ENCODE measurements at regions not wholly inside any gene's neighbourhood (a gene's known extent, or its start where the extent isn't known, plus 50 kb on each side); places are given as distances from the start of the nearest gene placed in this dataset.

GRCh38 chr11:88420165-88420791 is 82.7 kb upstream of the CTSC start:
- CTCF ChIA-PET, result no interaction called here
- Mint-ChIP-seq H3K9me3 (no peaks in the 10 kb centered on the region), H3K27ac (no peak overlapping the region), H3K27me3 (ENCODE audit: low read depth) (no peaks in the 10 kb centered on the region), H3K4me3 (no peak overlapping the region), H3K4me1 (ENCODE audit: low read depth) (peaks cover 44% of the 10 kb centered on the region), H3K36me3 (ENCODE audit: low read depth) (no peaks in the 10 kb centered on the region)
- intact Hi-C loops (cut with micrococcal nuclease), result loop anchor here (2.0 to 5.0 kb wide), 2 partner anchors 117 to 188 kb away; no protein-coding TSS in a partner anchor
- DNase-seq, result no peak

GRCh38 chr11:88418508-88418907 is 81.0 kb upstream of the CTSC start:
- H3K9me3 Mint-ChIP-seq, result no peaks in the 10 kb centered on the region
- no peaks in the 10 kb centered on the region for H3K27me3 Mint-ChIP-seq (ENCODE audit: low read depth)
- H3K4me3 Mint-ChIP-seq, result no peak overlapping the region
- H3K27ac Mint-ChIP-seq, result no peak overlapping the region
- H3K4me1 Mint-ChIP-seq (ENCODE audit: low read depth), result peaks cover 49% of the 10 kb centered on the region
- DNase-seq, result no peak
- intact Hi-C loops (cut with micrococcal nuclease), result no loop called here
- CTCF ChIA-PET, result interaction anchor here (1.1 kb wide), 1 partner anchor 8 kb away, joined by 3 read pairs; no protein-coding TSS in a partner anchor
- no peaks in the 10 kb centered on the region for H3K36me3 Mint-ChIP-seq (ENCODE audit: low read depth)

GRCh38 chr11:88415495-88415894 is 78.0 kb upstream of the CTSC start:
- peaks cover 29% of the 10 kb centered on the region for H3K4me1 Mint-ChIP-seq (ENCODE audit: low read depth)
- CTCF ChIA-PET, result interaction anchor here (0.6 to 0.7 kb wide), 2 partner anchors 22 to 56 kb away, joined by 3 to 6 read pairs; no protein-coding TSS in a partner anchor
- intact Hi-C loops (cut with micrococcal nuclease), result no loop called here
- no peaks in the 10 kb centered on the region for H3K9me3 Mint-ChIP-seq
- H3K36me3 Mint-ChIP-seq (ENCODE audit: low read depth), result no peaks in the 10 kb centered on the region
- DNase-seq, result no peak
- no peak overlapping the region for H3K4me3 Mint-ChIP-seq
- no peak overlapping the region for H3K27ac Mint-ChIP-seq
- H3K27me3 Mint-ChIP-seq (ENCODE audit: low read depth), result no peaks in the 10 kb centered on the region

- Mint-ChIP-seq H3K27ac (peak overlapping the region; percentile 69), H3K36me3 (ENCODE audit: low read depth) (no peaks in the 10 kb centered on the region), H3K27me3 (ENCODE audit: low read depth) (no peaks in the 10 kb centered on the region), H3K9me3 (no peaks in the 10 kb centered on the region), H3K4me3 (no peak overlapping the region), H3K4me1 (ENCODE audit: low read depth) (peaks cover 24% of the 10 kb centered on the region)
- CTCF ChIA-PET, result no interaction called here
- intact Hi-C loops (cut with micrococcal nuclease), result no loop called here
- peak; percentile 45 for DNase-seq
Observed at GRCh38 chr11:88414981-88415413, 77.5 kb upstream of the CTSC start.

DNA sequence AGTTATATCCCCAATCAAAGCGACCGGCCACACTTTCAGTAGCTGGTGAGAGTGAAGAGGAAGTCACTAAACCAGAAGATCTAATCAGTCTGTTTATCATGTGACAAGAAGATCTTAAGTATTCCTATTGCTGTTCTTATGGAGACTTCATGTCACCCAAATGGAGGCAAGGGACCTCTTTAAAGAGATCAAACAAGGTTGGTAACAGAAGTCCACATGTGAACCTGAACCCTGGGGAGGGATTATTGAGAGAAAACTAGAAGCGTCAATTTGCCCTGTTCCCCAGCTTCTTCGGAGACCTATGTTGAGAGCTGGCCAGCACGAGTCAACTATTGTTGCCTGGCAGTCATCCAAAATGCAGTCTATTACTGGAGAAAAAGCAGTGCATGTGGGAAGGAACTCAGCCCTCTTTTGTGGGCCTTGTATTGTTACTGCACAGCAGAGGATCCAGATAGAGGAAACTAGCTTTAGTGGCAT is 76.9 kb upstream of the CTSC start:
- Mint-ChIP-seq H3K36me3 (ENCODE audit: low read depth) (no peaks in the 10 kb centered on the region), H3K27me3 (ENCODE audit: low read depth) (no peaks in the 10 kb centered on the region), H3K4me1 (ENCODE audit: low read depth) (peaks cover 23% of the 10 kb centered on the region), H3K4me3 (no peak overlapping the region), H3K9me3 (no peaks in the 10 kb centered on the region), H3K27ac (no peak overlapping the region)
- CTCF ChIA-PET, result interaction anchor here (1.5 kb wide), 1 partner anchor 129 kb away, joined by 6 read pairs; no protein-coding TSS in a partner anchor
- peak; percentile 17 for DNase-seq
- intact Hi-C loops (cut with micrococcal nuclease), result no loop called here

- no peaks in the 10 kb centered on the region for H3K9me3 Mint-ChIP-seq
- peaks cover 23% of the 10 kb centered on the region for H3K4me1 Mint-ChIP-seq (ENCODE audit: low read depth)
- no peak overlapping the region for H3K4me3 Mint-ChIP-seq
- H3K27ac Mint-ChIP-seq, result no peak overlapping the region
- no peak for DNase-seq
- H3K27me3 Mint-ChIP-seq (ENCODE audit: low read depth), result no peaks in the 10 kb centered on the region
- CTCF ChIA-PET, result no interaction called here
- no peaks in the 10 kb centered on the region for H3K36me3 Mint-ChIP-seq (ENCODE audit: low read depth)
- intact Hi-C loops (cut with micrococcal nuclease), result no loop called here
Observed at GRCh38 chr11:88411265-88411664, 73.7 kb upstream of the CTSC start.

- Mint-ChIP-seq H3K9me3 (no peaks in the 10 kb centered on the region), H3K36me3 (ENCODE audit: low read depth) (no peaks in the 10 kb centered on the region), H3K27ac (no peak overlapping the region), H3K27me3 (ENCODE audit: low read depth) (no peaks in the 10 kb centered on the region), H3K4me1 (ENCODE audit: low read depth) (peaks cover 21% of the 10 kb centered on the region), H3K4me3 (no peak overlapping the region)
- intact Hi-C loops (cut with micrococcal nuclease), result no loop called here
- DNase-seq, result no peak
- CTCF ChIA-PET, result no interaction called here
Observed at GRCh38 chr11:88410656-88411055, 73.1 kb upstream of the CTSC start.

GRCh38 chr11:88410056-88410455 is 72.5 kb upstream of the CTSC start:
- no peak for DNase-seq
- intact Hi-C loops (cut with micrococcal nuclease), result no loop called here
- Mint-ChIP-seq H3K27ac (no peak overlapping the region), H3K27me3 (ENCODE audit: low read depth) (no peaks in the 10 kb centered on the region), H3K36me3 (ENCODE audit: low read depth) (no peaks in the 10 kb centered on the region), H3K9me3 (no peaks in the 10 kb centered on the region), H3K4me3 (no peak overlapping the region), H3K4me1 (ENCODE audit: low read depth) (peaks cover 15% of the 10 kb centered on the region)
- CTCF ChIA-PET, result no interaction called here

DNA sequence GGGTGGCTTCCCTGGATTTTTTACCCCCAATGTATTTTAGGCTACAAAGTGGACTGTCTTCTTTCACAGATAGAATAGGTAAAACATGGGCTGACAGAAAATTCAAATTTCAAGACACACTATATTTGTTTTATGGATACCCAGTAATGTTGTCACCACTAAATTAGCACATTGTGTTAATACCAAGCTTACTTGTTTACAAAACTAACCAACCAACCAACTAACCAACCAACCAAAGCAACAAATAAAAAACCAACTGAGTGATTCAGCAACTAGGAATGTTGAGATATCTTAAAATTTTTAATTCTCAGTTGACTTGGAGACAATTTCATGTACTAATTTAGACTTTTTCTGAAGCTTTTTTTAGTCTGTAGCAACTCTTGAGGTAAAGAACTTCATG is 69.3 kb upstream of the CTSC start:
- intact Hi-C loops (cut with micrococcal nuclease), result no loop called here
- Mint-ChIP-seq H3K36me3 (ENCODE audit: low read depth) (no peaks in the 10 kb centered on the region), H3K27ac (no peak overlapping the region), H3K4me1 (ENCODE audit: low read depth) (peaks cover 13% of the 10 kb centered on the region), H3K27me3 (ENCODE audit: low read depth) (no peaks in the 10 kb centered on the region), H3K4me3 (no peak overlapping the region), H3K9me3 (no peaks in the 10 kb centered on the region)
- CTCF ChIA-PET, result interaction anchor here (0.6 kb wide), 1 partner anchor 146 kb away, joined by 3 read pairs; no protein-coding TSS in a partner anchor
- DNase-seq, result no peak

- CTCF ChIA-PET, result no interaction called here
- H3K9me3 Mint-ChIP-seq, result no peaks in the 10 kb centered on the region
- no peak for DNase-seq
Observed at GRCh38 chr11:88405853-88406252, 68.3 kb upstream of the CTSC start.

DNA sequence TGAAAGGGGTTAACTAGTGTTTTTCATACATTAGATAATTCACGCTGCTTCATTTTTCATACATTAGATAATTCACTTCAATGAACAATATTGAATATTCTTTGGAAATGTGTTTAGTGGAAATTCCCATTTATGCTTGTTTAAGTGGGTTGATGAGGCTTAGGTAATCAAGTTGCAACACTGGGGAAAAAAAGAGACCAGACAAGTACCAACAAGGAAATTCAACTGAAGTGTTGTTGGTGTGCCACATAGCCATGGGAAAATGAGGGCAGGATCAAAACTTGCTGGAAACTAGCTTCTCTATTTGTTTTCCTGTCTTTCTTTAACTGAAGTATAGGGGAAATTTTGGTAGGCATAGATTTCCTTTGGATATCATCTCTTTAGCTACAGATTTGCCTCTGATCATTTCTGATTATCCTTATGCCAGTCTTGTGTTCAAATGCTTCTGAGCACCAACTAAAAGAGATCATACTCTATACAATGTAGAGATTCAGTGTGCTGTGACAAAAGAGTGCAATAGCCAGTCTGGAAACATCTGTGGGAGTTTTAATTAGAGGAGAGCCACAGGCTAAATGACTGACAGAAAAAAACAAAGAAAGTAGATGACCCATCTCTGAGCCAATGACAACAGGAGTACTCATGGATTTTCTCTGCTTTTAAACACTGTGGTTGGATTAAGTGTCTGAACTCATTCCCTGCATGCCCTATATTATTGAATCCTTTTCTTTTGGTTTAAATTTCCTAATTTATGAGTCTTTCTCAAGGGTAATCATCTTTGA is 67.6 kb upstream of the CTSC start:
- no peak overlapping the region for H3K4me3 Mint-ChIP-seq
- H3K4me1 Mint-ChIP-seq (ENCODE audit: low read depth), result peaks cover 13% of the 10 kb centered on the region
- intact Hi-C loops (cut with micrococcal nuclease), result no loop called here
- DNase-seq, result no peak
- no peaks in the 10 kb centered on the region for H3K36me3 Mint-ChIP-seq (ENCODE audit: low read depth)
- H3K27ac Mint-ChIP-seq, result no peak overlapping the region
- no peaks in the 10 kb centered on the region for H3K9me3 Mint-ChIP-seq
- CTCF ChIA-PET, result interaction anchor here (0.6 kb wide), 1 partner anchor 52 kb away, joined by 3 read pairs; no protein-coding TSS in a partner anchor
- no peaks in the 10 kb centered on the region for H3K27me3 Mint-ChIP-seq (ENCODE audit: low read depth)

More at GRCh38 chr11:88405853-88406252, 68.3 kb upstream of the CTSC start:
- no peaks in the 10 kb centered on the region for H3K36me3 Mint-ChIP-seq (ENCODE audit: low read depth)
- H3K27ac Mint-ChIP-seq, result no peak overlapping the region
- intact Hi-C loops (cut with micrococcal nuclease), result no loop called here
- H3K4me1 Mint-ChIP-seq (ENCODE audit: low read depth), result peaks cover 13% of the 10 kb centered on the region
- H3K27me3 Mint-ChIP-seq (ENCODE audit: low read depth), result no peaks in the 10 kb centered on the region
- H3K4me3 Mint-ChIP-seq, result no peak overlapping the region

- Mint-ChIP-seq H3K9me3 (no peaks in the 10 kb centered on the region), H3K27ac (no peak overlapping the region), H3K4me3 (no peak overlapping the region), H3K4me1 (ENCODE audit: low read depth) (peaks cover 13% of the 10 kb centered on the region), H3K36me3 (ENCODE audit: low read depth) (no peaks in the 10 kb centered on the region), H3K27me3 (ENCODE audit: low read depth) (no peaks in the 10 kb centered on the region)
- no peak for DNase-seq
- intact Hi-C loops (cut with micrococcal nuclease), result no loop called here
- CTCF ChIA-PET, result interaction anchor here (0.6 kb wide), 1 partner anchor 9 kb away, joined by 3 read pairs; no protein-coding TSS in a partner anchor
Observed at GRCh38 chr11:88404391-88404790, 66.9 kb upstream of the CTSC start.

All from activated naive CD4-positive, alpha-beta T cell treated with anti-CD3 and anti-CD28 coated beads for 36 hours (primary cell).